GM23338 (cell line): ENCODE measurements at regions not wholly inside any gene's neighbourhood (a gene's known extent, or its start where the extent isn't known, plus 50 kb on each side); places are given as distances from the start of the nearest gene placed in this dataset.

Source experiments
- ATAC-seq: fragments of 200-7000 bp; cut with Tn5 transposase; 3 replicates; pipeline ENCODE4 v1.9.1; 2020
- DNase-seq: peaks from one replicate; pipeline ENCODE4 v3.0.0-alpha.2; 2015; ENCODE audit warnings: low spot score
- H2AFZ ChIP-seq: fragments of 200-600 bp; sonication (generic); 2 replicates; pipeline ENCODE4 v1.8.0; 2016; ENCODE audit warnings: antibody characterized with exemption, mild to moderate bottlenecking, moderate library complexity
- H3F3A ChIP-seq: fragments of 200-600 bp; sonication (generic); replicated peaks from 2 replicates; pipeline ENCODE4 v1.8.0; 2017; ENCODE audit warnings: antibody characterized with exemption, mixed run types, low read depth
- H3K27ac ChIP-seq: fragments of 200-600 bp; sonication (generic); 2 replicates; pipeline ENCODE4 v1.6.1; 2016; ENCODE audit warnings: low read depth
- H3K27me3 ChIP-seq: fragments of 200-600 bp; sonication (generic); 2 replicates; pipeline ENCODE4 v1.8.0; 2016; ENCODE audit warnings: mild to moderate bottlenecking, mixed run types, moderate library complexity; ENCODE audit not compliant: insufficient read depth
- H3K36me3 ChIP-seq: fragments of 200-600 bp; sonication (generic); 2 replicates; pipeline ENCODE4 v1.8.0; 2016; ENCODE audit warnings: mild to moderate bottlenecking; ENCODE audit not compliant: insufficient read depth
- H3K4me1 ChIP-seq: fragments of 200-600 bp; sonication (generic); 2 replicates; pipeline ENCODE4 v1.8.0; 2016; ENCODE audit warnings: mild to moderate bottlenecking, moderate library complexity; ENCODE audit not compliant: insufficient read depth
- H3K4me2 ChIP-seq: fragments of 200-600 bp; sonication (generic); 2 replicates; pipeline ENCODE4 v1.7.1; 2017; ENCODE audit warnings: mixed run types
- H3K4me3 ChIP-seq: fragments of 200-600 bp; sonication (generic); 2 replicates; pipeline ENCODE4 v1.6.1; 2016; ENCODE audit warnings: mixed run types
- H3K79me2 ChIP-seq: fragments of 200-600 bp; sonication (generic); replicated peaks from 2 replicates; pipeline ENCODE4 v1.8.0; 2017; ENCODE audit warnings: mild to moderate bottlenecking; ENCODE audit not compliant: insufficient read depth
- H3K9me2 ChIP-seq: fragments of 200-600 bp; sonication (generic); 2 replicates; pipeline ENCODE4 v1.8.0; 2017; ENCODE audit not compliant: insufficient read depth
- H4K20me1 ChIP-seq: fragments of 200-600 bp; sonication (generic); replicated peaks from 2 replicates; pipeline ENCODE4 v1.8.0; 2017; ENCODE audit warnings: mild to moderate bottlenecking; ENCODE audit not compliant: insufficient read depth
- H3K27ac Mint-ChIP-seq: 2 replicates; pipeline ENCODE4 v1.8.0; 2020; ENCODE audit warnings: inconsistent platforms, mild to moderate bottlenecking, moderate library complexity, mixed read lengths
- H3K27me3 Mint-ChIP-seq: 3 replicates; pipeline ENCODE4 v1.8.0; 2022; ENCODE audit warnings: low read depth, mild to moderate bottlenecking, moderate library complexity, mixed read lengths, inconsistent platforms; ENCODE audit not compliant: insufficient read depth, poor library complexity
- H3K36me3 Mint-ChIP-seq: 3 replicates; pipeline ENCODE4 v1.8.0; 2021; ENCODE audit warnings: low read depth, mild to moderate bottlenecking, inconsistent platforms, moderate library complexity, mixed read lengths
- H3K4me1 Mint-ChIP-seq: 3 replicates; pipeline ENCODE4 v1.8.0; 2020; ENCODE audit warnings: mild to moderate bottlenecking, inconsistent platforms, mixed read lengths
- H3K4me3 Mint-ChIP-seq: 3 replicates; pipeline ENCODE4 v1.8.0; 2021; ENCODE audit warnings: moderate library complexity, mild to moderate bottlenecking, inconsistent platforms, mixed read lengths
- H3K9me3 Mint-ChIP-seq: 3 replicates; pipeline ENCODE4 v1.8.0; 2020; ENCODE audit warnings: moderate library complexity, mild to moderate bottlenecking, inconsistent platforms, mixed read lengths
- CREB1 ChIP-seq: fragments of 250-450 bp; sonication (Bioruptor Pico); IDR thresholded peaks from 2 replicates; pipeline ENCODE4 v1.5.0; 2020; ENCODE audit warnings: low read depth, mild to moderate bottlenecking, moderate library complexity
- CTCF ChIP-seq, 2 experiments: fragments of 200-600 bp in 1 of 2; sonication (generic) in 1 of 2; conservative IDR thresholded peaks; 2 replicates each; pipeline versions ENCODE4 v1.5.1 to v1.6.1; 2016 to 2017; ENCODE audit warnings: antibody characterized with exemption in 2 of 2, low read depth in 2 of 2, mild to moderate bottlenecking in 2 of 2, moderate library complexity in 1 of 2
- ETS1 ChIP-seq: IDR thresholded peaks from 2 replicates; pipeline ENCODE4 v1.6.1; 2016; ENCODE audit warnings: antibody characterized with exemption
- JUNB ChIP-seq: IDR thresholded peaks from one replicate; pipeline ENCODE4 v1.6.1; 2016; ENCODE audit warnings: antibody characterized with exemption; ENCODE audit not compliant: unreplicated experiment
- POLR2AphosphoS5 ChIP-seq: IDR thresholded peaks from 2 replicates; pipeline ENCODE4 v1.6.1; 2016; ENCODE audit warnings: antibody characterized with exemption, low read depth
- ZNF114 ChIP-seq: fragments of 250-450 bp; sonication (Bioruptor Pico); IDR thresholded peaks from 2 replicates; pipeline ENCODE4 v1.5.0; 2020; ENCODE audit warnings: mild to moderate bottlenecking, moderate library complexity
- ZNF331 ChIP-seq: fragments of 250-450 bp; sonication (Bioruptor Pico); IDR thresholded peaks from 2 replicates; pipeline ENCODE4 v1.5.0; 2020; ENCODE audit warnings: low read depth, mild to moderate bottlenecking, moderate library complexity
- TF ChIP-seq, protein P1 (sequence below): IDR thresholded peaks from one replicate; pipeline ENCODE4 v1.6.1; 2018; ENCODE audit warnings: antibody characterized with exemption; ENCODE audit not compliant: unreplicated experiment
- TF ChIP-seq, protein P2 (sequence below): fragments of 250-450 bp; sonication (Bioruptor Pico); IDR thresholded peaks from 2 replicates; pipeline ENCODE4 v1.5.0; 2020; ENCODE audit warnings: mild to moderate bottlenecking, moderate library complexity

GRCh38 chr5:135171336-135171735 is 137.3 kb upstream of the PITX1 start (continued):
- TF ChIP-seq POLR2AphosphoS5 (no peak), ZNF331 (CRISPR knock-in tag) (no peak), CREB1 (CRISPR knock-in tag) (no peak)
- TF ChIP-seq, protein P1, sequence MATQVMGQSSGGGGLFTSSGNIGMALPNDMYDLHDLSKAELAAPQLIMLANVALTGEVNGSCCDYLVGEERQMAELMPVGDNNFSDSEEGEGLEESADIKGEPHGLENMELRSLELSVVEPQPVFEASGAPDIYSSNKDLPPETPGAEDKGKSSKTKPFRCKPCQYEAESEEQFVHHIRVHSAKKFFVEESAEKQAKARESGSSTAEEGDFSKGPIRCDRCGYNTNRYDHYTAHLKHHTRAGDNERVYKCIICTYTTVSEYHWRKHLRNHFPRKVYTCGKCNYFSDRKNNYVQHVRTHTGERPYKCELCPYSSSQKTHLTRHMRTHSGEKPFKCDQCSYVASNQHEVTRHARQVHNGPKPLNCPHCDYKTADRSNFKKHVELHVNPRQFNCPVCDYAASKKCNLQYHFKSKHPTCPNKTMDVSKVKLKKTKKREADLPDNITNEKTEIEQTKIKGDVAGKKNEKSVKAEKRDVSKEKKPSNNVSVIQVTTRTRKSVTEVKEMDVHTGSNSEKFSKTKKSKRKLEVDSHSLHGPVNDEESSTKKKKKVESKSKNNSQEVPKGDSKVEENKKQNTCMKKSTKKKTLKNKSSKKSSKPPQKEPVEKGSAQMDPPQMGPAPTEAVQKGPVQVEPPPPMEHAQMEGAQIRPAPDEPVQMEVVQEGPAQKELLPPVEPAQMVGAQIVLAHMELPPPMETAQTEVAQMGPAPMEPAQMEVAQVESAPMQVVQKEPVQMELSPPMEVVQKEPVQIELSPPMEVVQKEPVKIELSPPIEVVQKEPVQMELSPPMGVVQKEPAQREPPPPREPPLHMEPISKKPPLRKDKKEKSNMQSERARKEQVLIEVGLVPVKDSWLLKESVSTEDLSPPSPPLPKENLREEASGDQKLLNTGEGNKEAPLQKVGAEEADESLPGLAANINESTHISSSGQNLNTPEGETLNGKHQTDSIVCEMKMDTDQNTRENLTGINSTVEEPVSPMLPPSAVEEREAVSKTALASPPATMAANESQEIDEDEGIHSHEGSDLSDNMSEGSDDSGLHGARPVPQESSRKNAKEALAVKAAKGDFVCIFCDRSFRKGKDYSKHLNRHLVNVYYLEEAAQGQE: no peak

- Mint-ChIP-seq H3K27me3 (peaks cover 6% of the 10 kb centered on the region), H3K4me1 (0 out of 3 replicates have a peak, but pooled peaks cover 3% of the 10 kb centered on the region), H3K36me3 (no peaks in the 10 kb centered on the region), H3K4me3 (no peak overlapping the region), H3K9me3 (no peaks in the 10 kb centered on the region), H3K27ac (no peak overlapping the region)
- Histone ChIP-seq H3F3A (no peaks in the 10 kb centered on the region), H3K4me2 (no peak overlapping the region), H3K4me3 (no peak overlapping the region), H4K20me1 (no peaks in the 10 kb centered on the region), H3K27ac (no peak overlapping the region), H3K79me2 (no peaks in the 10 kb centered on the region), H3K27me3 (no peaks in the 10 kb centered on the region), H3K4me1 (no peaks in the 10 kb centered on the region), H3K36me3 (no peaks in the 10 kb centered on the region), H3K9me2 (no peaks in the 10 kb centered on the region), H2AFZ (no peak overlapping the region)
- DNase-seq (no peak), ATAC-seq (no peak)
- TF ChIP-seq, protein P2, sequence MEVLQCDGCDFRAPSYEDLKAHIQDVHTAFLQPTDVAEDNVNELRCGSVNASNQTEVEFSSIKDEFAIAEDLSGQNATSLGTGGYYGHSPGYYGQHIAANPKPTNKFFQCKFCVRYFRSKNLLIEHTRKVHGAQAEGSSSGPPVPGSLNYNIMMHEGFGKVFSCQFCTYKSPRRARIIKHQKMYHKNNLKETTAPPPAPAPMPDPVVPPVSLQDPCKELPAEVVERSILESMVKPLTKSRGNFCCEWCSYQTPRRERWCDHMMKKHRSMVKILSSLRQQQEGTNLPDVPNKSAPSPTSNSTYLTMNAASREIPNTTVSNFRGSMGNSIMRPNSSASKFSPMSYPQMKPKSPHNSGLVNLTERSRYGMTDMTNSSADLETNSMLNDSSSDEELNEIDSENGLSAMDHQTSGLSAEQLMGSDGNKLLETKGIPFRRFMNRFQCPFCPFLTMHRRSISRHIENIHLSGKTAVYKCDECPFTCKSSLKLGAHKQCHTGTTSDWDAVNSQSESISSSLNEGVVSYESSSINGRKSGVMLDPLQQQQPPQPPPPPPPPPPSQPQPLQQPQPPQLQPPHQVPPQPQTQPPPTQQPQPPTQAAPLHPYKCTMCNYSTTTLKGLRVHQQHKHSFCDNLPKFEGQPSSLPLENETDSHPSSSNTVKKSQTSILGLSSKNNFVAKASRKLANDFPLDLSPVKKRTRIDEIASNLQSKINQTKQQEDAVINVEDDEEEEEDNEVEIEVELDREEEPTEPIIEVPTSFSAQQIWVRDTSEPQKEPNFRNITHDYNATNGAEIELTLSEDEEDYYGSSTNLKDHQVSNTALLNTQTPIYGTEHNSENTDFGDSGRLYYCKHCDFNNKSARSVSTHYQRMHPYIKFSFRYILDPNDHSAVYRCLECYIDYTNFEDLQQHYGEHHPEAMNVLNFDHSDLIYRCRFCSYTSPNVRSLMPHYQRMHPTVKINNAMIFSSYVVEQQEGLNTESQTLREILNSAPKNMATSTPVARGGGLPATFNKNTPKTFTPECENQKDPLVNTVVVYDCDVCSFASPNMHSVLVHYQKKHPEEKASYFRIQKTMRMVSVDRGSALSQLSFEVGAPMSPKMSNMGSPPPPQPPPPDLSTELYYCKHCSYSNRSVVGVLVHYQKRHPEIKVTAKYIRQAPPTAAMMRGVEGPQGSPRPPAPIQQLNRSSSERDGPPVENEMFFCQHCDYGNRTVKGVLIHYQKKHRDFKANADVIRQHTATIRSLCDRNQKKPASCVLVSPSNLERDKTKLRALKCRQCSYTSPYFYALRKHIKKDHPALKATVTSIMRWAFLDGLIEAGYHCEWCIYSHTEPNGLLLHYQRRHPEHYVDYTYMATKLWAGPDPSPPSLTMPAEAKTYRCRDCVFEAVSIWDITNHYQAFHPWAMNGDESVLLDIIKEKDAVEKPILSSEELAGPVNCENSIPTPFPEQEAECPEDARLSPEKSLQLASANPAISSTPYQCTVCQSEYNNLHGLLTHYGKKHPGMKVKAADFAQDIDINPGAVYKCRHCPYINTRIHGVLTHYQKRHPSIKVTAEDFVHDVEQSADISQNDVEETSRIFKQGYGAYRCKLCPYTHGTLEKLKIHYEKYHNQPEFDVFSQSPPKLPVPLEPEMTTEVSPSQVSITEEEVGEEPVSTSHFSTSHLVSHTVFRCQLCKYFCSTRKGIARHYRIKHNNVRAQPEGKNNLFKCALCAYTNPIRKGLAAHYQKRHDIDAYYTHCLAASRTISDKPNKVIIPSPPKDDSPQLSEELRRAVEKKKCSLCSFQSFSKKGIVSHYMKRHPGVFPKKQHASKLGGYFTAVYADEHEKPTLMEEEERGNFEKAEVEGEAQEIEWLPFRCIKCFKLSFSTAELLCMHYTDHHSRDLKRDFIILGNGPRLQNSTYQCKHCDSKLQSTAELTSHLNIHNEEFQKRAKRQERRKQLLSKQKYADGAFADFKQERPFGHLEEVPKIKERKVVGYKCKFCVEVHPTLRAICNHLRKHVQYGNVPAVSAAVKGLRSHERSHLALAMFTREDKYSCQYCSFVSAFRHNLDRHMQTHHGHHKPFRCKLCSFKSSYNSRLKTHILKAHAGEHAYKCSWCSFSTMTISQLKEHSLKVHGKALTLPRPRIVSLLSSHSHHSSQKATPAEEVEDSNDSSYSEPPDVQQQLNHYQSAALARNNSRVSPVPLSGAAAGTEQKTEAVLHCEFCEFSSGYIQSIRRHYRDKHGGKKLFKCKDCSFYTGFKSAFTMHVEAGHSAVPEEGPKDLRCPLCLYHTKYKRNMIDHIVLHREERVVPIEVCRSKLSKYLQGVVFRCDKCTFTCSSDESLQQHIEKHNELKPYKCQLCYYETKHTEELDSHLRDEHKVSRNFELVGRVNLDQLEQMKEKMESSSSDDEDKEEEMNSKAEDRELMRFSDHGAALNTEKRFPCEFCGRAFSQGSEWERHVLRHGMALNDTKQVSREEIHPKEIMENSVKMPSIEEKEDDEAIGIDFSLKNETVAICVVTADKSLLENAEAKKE (CRISPR knock-in tag): no peak
- TF ChIP-seq JUNB (no peak), CTCF (conservative IDR thresholded peaks at IDR 0.05; ENCODE audit: low read depth in 2 of 2) (no peak), ETS1 (no peak), ZNF114 (CRISPR knock-in tag) (no peak), POLR2AphosphoS5 (no peak)
- TF ChIP-seq, protein P1: no peak
Observed at GRCh38 chr5:135170500-135170899, 136.5 kb upstream of the PITX1 start.
